GM06990 (cell line): ENCODE measurements at regions not wholly inside any gene's neighbourhood (a gene's known extent, or its start where the extent isn't known, plus 50 kb on each side); places are given as distances from the start of the nearest gene placed in this dataset.

Experiments used
- DNase-seq: peaks from one replicate; pipeline ENCODE4 v3.0.0-alpha.2; 2011; ENCODE audit not compliant: insufficient read length; ENCODE audit errors: extremely low read depth
- H3K27me3 ChIP-seq: replicated peaks from 2 replicates; pipeline ENCODE4 v1.6.0; 2011; ENCODE audit warnings: low read length; ENCODE audit not compliant: control insufficient read depth, insufficient read depth
- H3K36me3 ChIP-seq: 2 replicates; pipeline ENCODE4 v1.5.1; 2011; ENCODE audit warnings: low read length; ENCODE audit not compliant: control insufficient read depth, insufficient read depth
- H3K4me3 ChIP-seq: replicated peaks from 2 replicates; pipeline ENCODE4 v1.5.1; 2011; ENCODE audit warnings: low read depth, mild to moderate bottlenecking, control low read depth, low read length
- CTCF ChIP-seq: IDR thresholded peaks from 2 replicates; pipeline ENCODE4 v1.5.1; 2011; ENCODE audit warnings: low read length, control low read depth, mild to moderate bottlenecking, inconsistent platforms; ENCODE audit not compliant: insufficient read depth, poor library complexity, severe bottlenecking

- no peak overlapping the region for H3K4me3 ChIP-seq
- TF ChIP-seq CTCF = no peak
- no peaks in the 10 kb centered on the region for H3K27me3 ChIP-seq
- no peak for DNase-seq
- H3K36me3 ChIP-seq = no peaks in the 10 kb centered on the region; the same call in 1 of the 2 replicates
These were observed 71.5 kb downstream of the SIK1 start for GRCh38 chr21:43355266-43355924.

GRCh38 chr21:43354666-43355065 is 72.3 kb downstream of the SIK1 start:
- H3K4me3 ChIP-seq = peak overlapping the region; percentile 12; the same call in 1 of the 2 replicates
- no peaks in the 10 kb centered on the region; the same call in 1 of the 2 replicates for H3K36me3 ChIP-seq
- H3K27me3 ChIP-seq = no peaks in the 10 kb centered on the region
- no peak for DNase-seq
- TF ChIP-seq CTCF = no peak

GRCh38 chr21:43354026-43354420 is 72.9 kb downstream of the SIK1 start:
- Histone ChIP-seq H3K27me3 (no peaks in the 10 kb centered on the region), H3K36me3 (no peaks in the 10 kb centered on the region; the same call in 1 of the 2 replicates), H3K4me3 (peak overlapping the region; percentile 42)
- TF ChIP-seq CTCF = no peak
- DNase-seq = peak; percentile 58

GRCh38 chr21:43353282-43354025 is 73.5 kb downstream of the SIK1 start:
- TF ChIP-seq CTCF = no peak
- no peaks in the 10 kb centered on the region for H3K27me3 ChIP-seq
- peak; percentile 61 for DNase-seq
- H3K4me3 ChIP-seq = peak overlapping the region; percentile 42
- H3K36me3 ChIP-seq = no peaks in the 10 kb centered on the region; the same call in 1 of the 2 replicates

- no peak for TF ChIP-seq CTCF
- H3K4me3 ChIP-seq = peak overlapping the region; percentile 42
- no peaks in the 10 kb centered on the region for H3K27me3 ChIP-seq
- H3K36me3 ChIP-seq = no peaks in the 10 kb centered on the region; the same call in 1 of the 2 replicates
- peak; percentile 82 for DNase-seq
These were observed 74.2 kb downstream of the SIK1 start for GRCh38 chr21:43352568-43353281.
